ENCODE measurements at regions not wholly inside any gene's neighbourhood (a gene's known extent, or its start where the extent isn't known, plus 50 kb on each side); places are given as distances from the start of the nearest gene placed in this dataset.

DNA sequence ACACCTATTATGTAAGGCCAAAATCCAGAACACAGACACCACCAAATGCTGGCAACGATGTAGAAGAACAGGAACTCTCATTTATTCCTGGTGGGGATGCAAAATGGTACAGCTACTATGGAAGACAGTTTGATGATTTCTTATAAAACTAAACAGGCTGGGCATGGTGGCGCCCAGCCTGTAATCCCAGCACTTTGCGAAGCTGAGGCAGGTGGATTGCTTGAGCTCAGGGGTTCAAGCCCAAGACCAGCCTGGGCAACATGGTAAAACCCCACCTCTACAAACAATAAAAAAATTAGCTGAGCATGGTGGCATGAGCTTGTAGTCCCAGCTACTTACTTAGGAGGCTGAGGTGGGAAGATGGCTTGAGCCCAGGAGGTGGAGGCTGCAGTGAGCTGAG is 98.3 kb downstream of the TUBA3C start:
- Histone ChIP-seq H3K9ac (ENCODE audit: low read depth, low read length) (no peak overlapping the region), H3K9me3 (ENCODE audit: control insufficient read depth, insufficient read depth, low read length) (peaks cover 28% of the 10 kb centered on the region), H3K4me2 (ENCODE audit: low read depth, low read length) (no peak overlapping the region), H2BK15ac (ENCODE audit: low read depth, low read length) (no peak overlapping the region), H3K18ac (ENCODE audit: low read depth, low read length) (no peak overlapping the region), H3K14ac (replicated peaks; ENCODE audit: low read depth, low read length) (no peak overlapping the region), H3K79me1 (ENCODE audit: low read depth in 1 of 2, low read length in 2 of 2) (no peaks in the 10 kb centered on the region), H4K91ac (ENCODE audit: insufficient read depth, low read depth, low read length) (no peak overlapping the region), H3K56ac (ENCODE audit: extremely low read depth, insufficient read depth, low read length) (no peak overlapping the region), H3K27ac (ENCODE audit: insufficient read depth, low read length) (no peak overlapping the region), H3K4me3 (ENCODE audit: insufficient read depth, low read depth, low read length) (no peak overlapping the region), H3K36me3 (ENCODE audit: control insufficient read depth, insufficient read depth, low read length) (no peaks in the 10 kb centered on the region), H4K20me1 (ENCODE audit: insufficient read depth, low read length) (no peaks in the 10 kb centered on the region), H3K9me1 (ENCODE audit: insufficient read depth, low read length) (no peaks in the 10 kb centered on the region), H2BK20ac (ENCODE audit: low read depth, low read length) (no peak overlapping the region), H3K27me3 (ENCODE audit: control insufficient read depth, insufficient read depth, low read length) (no peaks in the 10 kb centered on the region), H3K4ac (ENCODE audit: low read depth, low read length) (no peak overlapping the region), H2AFZ (replicated peaks; ENCODE audit: low read length, poor library complexity) (no peak overlapping the region), H2AK5ac (ENCODE audit: low read depth, low read length) (no peak overlapping the region), H2BK5ac (ENCODE audit: low read depth, low read length, poor library complexity, severe bottlenecking) (no peak overlapping the region), H4K8ac (ENCODE audit: low read depth in 2 of 2, low read length in 2 of 2) (no peak overlapping the region), H3K4me1 (ENCODE audit: control insufficient read depth, insufficient read depth, low read length) (no peaks in the 10 kb centered on the region), H2AK9ac (replicated peaks; ENCODE audit: low read depth, low read length, poor library complexity) (no peak overlapping the region), H4K5ac (ENCODE audit: low read depth, low read length) (no peak overlapping the region), H3K23ac (ENCODE audit: low read depth, low read length) (no peak overlapping the region), H2BK120ac (ENCODE audit: low read depth, low read length) (no peak overlapping the region)
- dilution Hi-C loops (cut with HindIII; ENCODE audit: low sequenced_read_pairs, unreplicated experiment): no loop called here
- no CpG with 5 or more reads among the region's 3 CpGs for WGBS, 2 experiments (ENCODE audit: extremely low coverage in 2 of 2, insufficient read length in 1 of 2)
- intact Hi-C loops (cut with micrococcal nuclease): no loop called here
- DNase-seq (no peak), ATAC-seq (ENCODE audit: low read depth) (no peak)
- in situ Hi-C loops (cut with MboI; ENCODE audit: low sequenced_read_pairs): no loop called here
- POLR2A ChIA-PET (ENCODE audit: unreplicated experiment): no interaction called here
- BruUV-seq (replicated peaks): no TSS peak
- no peak for TF ChIP-seq SMC3 (IDR thresholded peaks at IDR 0.05; ENCODE audit: low read depth, low read length)
- CTCF ChIA-PET: no interaction called here
